GM12872 (cell line): ENCODE measurements at regions not wholly inside any gene's neighbourhood (a gene's known extent, or its start where the extent isn't known, plus 50 kb on each side); places are given as distances from the start of the nearest gene placed in this dataset.

ENCODE experiments used
- CTCF ChIP-seq: IDR thresholded peaks from 3 replicates; pipeline ENCODE4 v1.5.1; 2011; ENCODE audit warnings: low read depth, mild to moderate bottlenecking, low read length, moderate library complexity; ENCODE audit not compliant: insufficient read depth

- TF ChIP-seq CTCF: no peak
Measured at GRCh38 chr1:56092684-56093570, 486.4 kb downstream of the PLPP3 start.

- no peak for TF ChIP-seq CTCF
Measured at GRCh38 chr1:56084246-56084645, 495.1 kb downstream of the PLPP3 start.

GRCh38 chr1:56081736-56082135 is 497.6 kb downstream of the PLPP3 start:
- no peak for TF ChIP-seq CTCF

GRCh38 chr1:56081173-56081572 is 498.2 kb downstream of the PLPP3 start:
- no peak for TF ChIP-seq CTCF

GRCh38 chr1:56080123-56080522 is 499.2 kb downstream of the PLPP3 start:
- TF ChIP-seq CTCF: no peak

- no peak for TF ChIP-seq CTCF
Measured at GRCh38 chr1:56079391-56079790, 500.0 kb downstream of the PLPP3 start.

GRCh38 chr1:56077206-56077605 is 502.2 kb downstream of the PLPP3 start:
- TF ChIP-seq CTCF: no peak
